Trophoblast cell (in vitro differentiated cells and primary cell): ENCODE measurements at regions not wholly inside any gene's neighbourhood (a gene's known extent, or its start where the extent isn't known, plus 50 kb on each side); places are given as distances from the start of the nearest gene placed in this dataset.

Experiments used
- DNase-seq, 2 donors: peaks; one replicate each; pipeline ENCODE4 v3.0.0-alpha.2; 2016
- H2AFZ ChIP-seq: 2 replicates; pipeline ENCODE4 v1.6.1; 2013; ENCODE audit warnings: low read length, moderate library complexity, mild to moderate bottlenecking; ENCODE audit not compliant: insufficient read depth, poor library complexity
- H2AK5ac ChIP-seq: 2 replicates; pipeline ENCODE4 v1.6.1; 2013; ENCODE audit warnings: mild to moderate bottlenecking, low read length
- H2BK120ac ChIP-seq: 2 replicates; pipeline ENCODE4 v1.6.1; 2013; ENCODE audit warnings: low read length, mild to moderate bottlenecking, moderate library complexity; ENCODE audit not compliant: insufficient read depth, poor library complexity
- H2BK12ac ChIP-seq: 2 replicates; pipeline ENCODE4 v1.6.1; 2013; ENCODE audit warnings: mild to moderate bottlenecking, low read length, moderate library complexity
- H2BK5ac ChIP-seq: 2 replicates; pipeline ENCODE4 v1.6.1; 2013; ENCODE audit warnings: low read length, low read depth, moderate library complexity, mild to moderate bottlenecking; ENCODE audit not compliant: poor library complexity
- H3K14ac ChIP-seq: 2 replicates; pipeline ENCODE4 v1.6.1; 2013; ENCODE audit warnings: mild to moderate bottlenecking, low read length
- H3K18ac ChIP-seq: 2 replicates; pipeline ENCODE4 v1.6.1; 2013; ENCODE audit warnings: mild to moderate bottlenecking, low read length
- H3K23ac ChIP-seq: 2 replicates; pipeline ENCODE4 v1.6.1; 2013; ENCODE audit warnings: low read length
- H3K27ac ChIP-seq: 2 replicates; pipeline ENCODE4 v1.5.1; 2013; ENCODE audit warnings: low read depth, mild to moderate bottlenecking, inconsistent platforms, low read length, moderate library complexity
- H3K27me3 ChIP-seq: 2 replicates; pipeline ENCODE4 v1.6.1; 2013; ENCODE audit warnings: inconsistent platforms, mild to moderate bottlenecking, low read length, moderate library complexity; ENCODE audit not compliant: insufficient read depth
- H3K36me3 ChIP-seq, 2 experiments: 1 replicate in 1 of 2; 2 replicates in 1 of 2; pipeline ENCODE4 v1.6.1; 2013; ENCODE audit warnings: low read length in 2 of 2, mild to moderate bottlenecking in 2 of 2, moderate library complexity in 1 of 2; ENCODE audit not compliant: insufficient read depth in 2 of 2, control insufficient read depth in 1 of 2
- H3K4ac ChIP-seq: 2 replicates; pipeline ENCODE4 v1.6.1; 2013; ENCODE audit warnings: low read depth, mild to moderate bottlenecking, low read length, moderate library complexity
- H3K4me1 ChIP-seq, 2 experiments: 1 replicate in 1 of 2; 2 replicates in 1 of 2; pipeline ENCODE4 v1.6.1; 2013; ENCODE audit warnings: low read length in 2 of 2, mild to moderate bottlenecking in 2 of 2, moderate library complexity in 1 of 2; ENCODE audit not compliant: insufficient read depth in 2 of 2, control insufficient read depth in 1 of 2
- H3K4me2 ChIP-seq: 2 replicates; pipeline ENCODE4 v1.6.1; 2013; ENCODE audit warnings: inconsistent platforms, mild to moderate bottlenecking, low read length, moderate library complexity
- H3K4me3 ChIP-seq: 2 replicates; pipeline ENCODE4 v1.5.1; 2013; ENCODE audit warnings: mild to moderate bottlenecking, low read depth, low read length, inconsistent platforms
- H3K79me1 ChIP-seq: one replicate; pipeline ENCODE4 v1.6.1; 2013; ENCODE audit warnings: low read length
- H3K79me2 ChIP-seq: 2 replicates; pipeline ENCODE4 v1.6.1; 2013; ENCODE audit warnings: low read length, mild to moderate bottlenecking; ENCODE audit not compliant: control insufficient read depth, insufficient read depth, poor library complexity
- H3K9ac ChIP-seq: 2 replicates; pipeline ENCODE4 v1.6.1; 2013; ENCODE audit warnings: mild to moderate bottlenecking, low read length
- H3K9me3 ChIP-seq: 2 replicates; pipeline ENCODE4 v1.6.1; 2013; ENCODE audit warnings: low read depth, mild to moderate bottlenecking, control low read depth, inconsistent platforms, low read length; ENCODE audit not compliant: insufficient read depth
- H4K12ac ChIP-seq: 2 replicates; pipeline ENCODE4 v1.6.1; 2013; ENCODE audit warnings: low read depth, mild to moderate bottlenecking, low read length, moderate library complexity
- H4K8ac ChIP-seq: 2 replicates; pipeline ENCODE4 v1.6.1; 2013; ENCODE audit warnings: low read depth, mild to moderate bottlenecking, low read length, moderate library complexity
- H4K91ac ChIP-seq: one replicate; pipeline ENCODE4 v1.6.1; 2013; ENCODE audit warnings: low read depth, mild to moderate bottlenecking, low read length, moderate library complexity
- WGBS: extraction: QIAGEN DNeasy Blood & Tissue Kit; methylation state at CpG from one replicate; pipeline ENCODE4 v1.1.7; 2013; ENCODE audit warnings: missing lambda C conversion rate; ENCODE audit not compliant: insufficient read length, insufficient coverage; ENCODE audit errors: extremely low coverage; 5-methylcytosine and 5-hydroxymethylcytosine counted together

DNA sequence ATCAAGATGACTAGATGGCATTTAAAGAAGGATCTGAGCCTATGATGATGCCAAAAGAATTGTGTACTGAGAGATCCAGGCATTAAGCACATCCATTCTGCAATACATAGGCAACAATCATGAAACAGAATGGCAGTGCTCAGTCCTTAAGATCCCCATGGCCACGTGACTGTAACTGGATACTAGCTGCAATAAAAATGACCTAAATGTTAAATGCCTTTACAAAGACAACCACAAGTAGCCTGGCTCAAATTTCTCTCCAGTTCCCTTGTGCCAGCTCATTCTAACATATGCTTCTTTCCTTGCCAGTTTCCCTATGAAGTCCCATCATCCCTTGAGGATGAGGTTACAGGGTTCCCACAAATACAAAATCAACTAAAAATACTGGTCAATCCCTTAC is 148.3 kb upstream of the GHR start:
- H3K9me3 ChIP-seq, result no peaks in the 10 kb centered on the region
- no peak overlapping the region for H3K27ac ChIP-seq
- H3K36me3 ChIP-seq, result no peaks in the 10 kb centered on the region
- no peak overlapping the region for H2AK5ac ChIP-seq
- H3K79me2 ChIP-seq, result no peaks in the 10 kb centered on the region
- H2BK120ac ChIP-seq, result no peak overlapping the region
- no peak overlapping the region for H3K4ac ChIP-seq
- no peak overlapping the region for H3K18ac ChIP-seq
- no peak for DNase-seq
- no peak overlapping the region for H3K9ac ChIP-seq
- WGBS, result no CpG with 5 or more reads among the region's 1 CpG
- H3K4me1 ChIP-seq, result no peaks in the 10 kb centered on the region
- H3K27me3 ChIP-seq, result no peaks in the 10 kb centered on the region
- H3K4me2 ChIP-seq, result no peak overlapping the region
- H2AFZ ChIP-seq, result no peak overlapping the region
- H4K8ac ChIP-seq, result no peak overlapping the region
- H3K23ac ChIP-seq, result no peak overlapping the region
- H3K79me1 ChIP-seq, result no peaks in the 10 kb centered on the region
- no peak overlapping the region for H3K14ac ChIP-seq
- no peak overlapping the region for H3K4me3 ChIP-seq
- no peak overlapping the region for H2BK12ac ChIP-seq
- no peak overlapping the region for H2BK5ac ChIP-seq
- no peak overlapping the region for H4K12ac ChIP-seq
- H4K91ac ChIP-seq, result no peak overlapping the region

DNA sequence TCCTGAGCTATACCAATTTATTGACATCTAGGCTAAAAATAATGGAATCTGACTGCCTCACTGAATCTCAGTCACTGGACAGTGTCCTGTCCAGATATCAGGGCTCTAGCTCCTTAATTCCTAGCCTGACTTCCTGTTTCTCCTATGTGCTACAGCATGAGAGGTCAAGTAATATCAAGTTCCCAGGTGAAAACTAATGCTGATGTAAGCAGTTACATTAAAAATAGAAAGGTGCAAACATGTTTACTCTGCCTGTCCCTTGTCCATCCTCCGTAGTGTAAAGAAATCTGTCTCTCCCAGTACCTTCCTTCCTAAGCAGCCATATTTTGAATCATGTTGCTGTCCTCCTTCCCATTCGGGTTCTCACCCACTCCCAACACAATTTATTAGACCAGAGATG is 145.9 kb upstream of the GHR start:
- Histone ChIP-seq H3K4me3 (no peak overlapping the region), H3K18ac (no peak overlapping the region), H2AK5ac (no peak overlapping the region), H3K4ac (no peak overlapping the region), H3K23ac (no peak overlapping the region), H3K14ac (no peak overlapping the region), H3K79me1 (no peaks in the 10 kb centered on the region), H4K8ac (no peak overlapping the region), H2AFZ (no peak overlapping the region), H3K36me3 (no peaks in the 10 kb centered on the region), H3K27ac (no peak overlapping the region), H4K91ac (no peak overlapping the region), H3K4me1 (no peaks in the 10 kb centered on the region), H4K12ac (no peak overlapping the region), H2BK5ac (no peak overlapping the region), H3K27me3 (no peaks in the 10 kb centered on the region), H2BK12ac (no peak overlapping the region), H3K4me2 (no peak overlapping the region), H3K79me2 (no peaks in the 10 kb centered on the region), H3K9me3 (no peaks in the 10 kb centered on the region), H3K9ac (no peak overlapping the region), H2BK120ac (no peak overlapping the region)
- WGBS, result no CpG with 5 or more reads among the region's 2 CpGs
- no peak for DNase-seq

DNA sequence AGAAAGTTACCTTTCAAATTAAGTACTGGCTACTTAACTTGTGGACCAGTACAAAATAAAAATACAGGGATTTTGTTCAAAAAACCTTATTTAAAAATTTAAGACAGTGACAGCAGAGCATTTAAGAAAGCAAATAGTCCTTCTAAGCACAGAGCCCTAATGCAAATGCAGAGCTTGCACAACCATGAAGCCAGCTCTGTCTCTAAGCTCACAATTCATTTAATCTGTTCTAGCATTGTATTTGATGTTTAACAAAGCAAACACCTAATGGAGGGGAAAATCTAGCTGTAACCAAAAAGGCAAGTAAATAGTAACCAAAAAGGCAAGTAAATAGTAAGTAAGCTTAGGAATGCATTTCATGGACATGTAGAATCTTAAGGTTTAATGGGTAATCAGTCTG is 138.7 kb upstream of the GHR start:
- Histone ChIP-seq H3K9me3 (no peaks in the 10 kb centered on the region), H3K27me3 (no peaks in the 10 kb centered on the region), H3K4me2 (no peak overlapping the region), H3K36me3 (no peaks in the 10 kb centered on the region), H3K4me1 (no peaks in the 10 kb centered on the region), H2AK5ac (no peak overlapping the region), H4K8ac (no peak overlapping the region), H2AFZ (no peak overlapping the region), H3K14ac (no peak overlapping the region), H2BK5ac (no peak overlapping the region), H3K79me1 (no peaks in the 10 kb centered on the region), H3K23ac (no peak overlapping the region), H2BK12ac (no peak overlapping the region), H3K4ac (no peak overlapping the region), H3K18ac (no peak overlapping the region), H4K12ac (no peak overlapping the region), H3K27ac (no peak overlapping the region), H2BK120ac (no peak overlapping the region), H3K4me3 (no peak overlapping the region), H4K91ac (no peak overlapping the region), H3K9ac (no peak overlapping the region), H3K79me2 (no peaks in the 10 kb centered on the region)
- DNase-seq, result no peak

DNA sequence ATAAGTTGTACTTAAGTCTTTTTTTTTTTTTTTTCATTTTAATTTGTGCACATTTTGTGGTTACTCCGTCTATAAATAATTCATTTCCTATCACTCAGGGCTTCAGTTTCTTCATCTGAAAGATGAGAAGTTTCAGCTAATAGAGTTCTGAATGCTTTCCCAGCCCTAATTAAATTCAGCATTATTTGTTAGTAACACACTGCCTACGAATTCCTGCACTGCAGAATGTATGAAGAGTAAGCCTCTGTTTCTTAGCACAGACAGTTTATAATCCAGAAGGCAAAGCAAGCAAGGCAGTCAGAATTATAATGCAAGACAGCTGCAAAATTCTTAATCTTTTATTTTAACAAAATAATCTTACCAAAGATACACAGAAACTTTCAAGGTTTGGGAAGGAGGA is 138.0 kb upstream of the GHR start:
- no peak for DNase-seq
- Histone ChIP-seq H2BK120ac (no peak overlapping the region), H3K27ac (no peak overlapping the region), H3K36me3 (no peaks in the 10 kb centered on the region), H3K4me3 (no peak overlapping the region), H2BK5ac (no peak overlapping the region), H3K79me1 (no peaks in the 10 kb centered on the region), H3K9ac (no peak overlapping the region), H3K18ac (no peak overlapping the region), H3K4me2 (no peak overlapping the region), H3K27me3 (no peaks in the 10 kb centered on the region), H3K79me2 (no peaks in the 10 kb centered on the region), H3K23ac (no peak overlapping the region), H4K91ac (no peak overlapping the region), H3K9me3 (no peaks in the 10 kb centered on the region), H4K8ac (no peak overlapping the region), H2BK12ac (no peak overlapping the region), H3K4ac (no peak overlapping the region), H2AK5ac (no peak overlapping the region), H4K12ac (no peak overlapping the region), H3K4me1 (no peaks in the 10 kb centered on the region), H3K14ac (no peak overlapping the region), H2AFZ (no peak overlapping the region)
- no CpG with 5 or more reads among the region's 2 CpGs for WGBS

DNA sequence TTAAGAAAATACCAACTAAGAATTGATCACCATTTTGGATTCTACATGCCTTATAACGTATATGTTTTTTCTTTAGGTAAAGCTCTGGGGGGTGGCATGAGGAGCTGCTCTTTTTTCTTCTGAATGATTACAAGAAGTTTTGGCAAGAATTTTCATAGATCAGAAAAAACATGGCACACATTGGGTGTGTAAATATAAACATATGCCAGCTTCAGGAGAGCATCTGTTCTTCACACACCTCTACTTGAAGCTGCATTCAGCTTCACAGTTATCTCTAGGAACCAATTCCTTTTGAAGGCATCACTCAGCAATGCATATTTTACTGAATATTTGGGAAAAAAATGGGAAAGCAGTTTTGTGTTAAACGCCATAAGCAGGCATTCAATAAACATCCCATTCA is 122.7 kb upstream of the GHR start:
- no peaks in the 10 kb centered on the region for H3K79me1 ChIP-seq
- H4K8ac ChIP-seq, result no peak overlapping the region
- H3K9me3 ChIP-seq, result no peaks in the 10 kb centered on the region
- H4K12ac ChIP-seq, result no peak overlapping the region
- DNase-seq, result no peak
- H3K79me2 ChIP-seq, result no peaks in the 10 kb centered on the region
- H3K4me2 ChIP-seq, result no peak overlapping the region
- H2BK5ac ChIP-seq, result no peak overlapping the region
- no peak overlapping the region for H3K14ac ChIP-seq
- peaks cover 0 to 2% of the 10 kb centered on the region in 2 experiments for H3K36me3 ChIP-seq
- H3K18ac ChIP-seq, result no peak overlapping the region
- H2BK12ac ChIP-seq, result no peak overlapping the region
- no CpG with 5 or more reads among the region's 2 CpGs for WGBS
- no peak overlapping the region for H4K91ac ChIP-seq
- H2AFZ ChIP-seq, result no peak overlapping the region
- no peaks in the 10 kb centered on the region for H3K27me3 ChIP-seq
- no peak overlapping the region for H3K4ac ChIP-seq
- H3K4me1 ChIP-seq, result no peaks in the 10 kb centered on the region
- H3K27ac ChIP-seq, result no peak overlapping the region
- no peak overlapping the region for H3K4me3 ChIP-seq
- H3K23ac ChIP-seq, result no peak overlapping the region
- no peak overlapping the region for H2BK120ac ChIP-seq
- H2AK5ac ChIP-seq, result no peak overlapping the region
- H3K9ac ChIP-seq, result no peak overlapping the region
